ENCODE measurements at regions not wholly inside any gene's neighbourhood (a gene's known extent, or its start where the extent isn't known, plus 50 kb on each side); places are given as distances from the start of the nearest gene placed in this dataset.

- no peaks in the 10 kb centered on the region for H4K20me1 ChIP-seq (ENCODE audit: low read length)
- H3K36me3 ChIP-seq (ENCODE audit: low read depth, low read length) = no peaks in the 10 kb centered on the region
- ATAC-seq (no peak), DNase-seq (no peak)
- H3K4me2 ChIP-seq (ENCODE audit: low read length) = no peak overlapping the region
- H3K4me1 ChIP-seq (ENCODE audit: insufficient read depth, low read length) = no peaks in the 10 kb centered on the region
- no TSS peak for BruUV-seq (replicated peaks)
- ChIA-PET POLR2A (ENCODE audit: unreplicated experiment) (no interaction called here), CTCF (no interaction called here)
- TF ChIP-seq EZH2phosphoT487 (IDR thresholded peaks at IDR 0.05; ENCODE audit: borderline replicate concordance, low read length) = no peak
- TF ChIP-seq CTCF (conservative IDR thresholded peaks at IDR 0.05; ENCODE audit: low read depth, low read length) = no peak
- no peak for TF ChIP-seq EZH2 (IDR thresholded peaks at IDR 0.05; ENCODE audit: low read length, unreplicated experiment)
- intact Hi-C loops (cut with micrococcal nuclease) = no loop called here
- no peak overlapping the region for H2AFZ ChIP-seq (ENCODE audit: low read length)
- no peaks in the 10 kb centered on the region for H3K9me2 ChIP-seq (replicated peaks; ENCODE audit: low read length)
- H3K27me3 ChIP-seq (ENCODE audit: low read length) = no peaks in the 10 kb centered on the region
- no peaks in the 10 kb centered on the region for H3F3A ChIP-seq (ENCODE audit: low read length, unreplicated experiment)
- H3K9ac ChIP-seq (ENCODE audit: low read length) = no peak overlapping the region
- H3K9me3 ChIP-seq (ENCODE audit: low read length) = no peaks in the 10 kb centered on the region
- H3K79me2 ChIP-seq (ENCODE audit: low read length) = no peaks in the 10 kb centered on the region
- no peak overlapping the region for H3K27ac ChIP-seq (ENCODE audit: low read length)
- no peak overlapping the region for H3K4me3 ChIP-seq (ENCODE audit: low read length)
These were observed 1630.3 kb downstream of the RPA4 start for GRCh38 chrX:98514032-98514431.

- Histone ChIP-seq H3K27ac (ENCODE audit: low read length) (no peak overlapping the region), H4K20me1 (ENCODE audit: low read length) (no peaks in the 10 kb centered on the region), H3K4me3 (ENCODE audit: low read length) (no peak overlapping the region), H2AFZ (ENCODE audit: low read length) (no peak overlapping the region), H3K4me1 (ENCODE audit: insufficient read depth, low read length) (no peaks in the 10 kb centered on the region), H3K36me3 (ENCODE audit: low read depth, low read length) (no peaks in the 10 kb centered on the region), H3K79me2 (ENCODE audit: low read length) (no peaks in the 10 kb centered on the region), H3K9ac (ENCODE audit: low read length) (no peak overlapping the region), H3F3A (ENCODE audit: low read length, unreplicated experiment) (no peaks in the 10 kb centered on the region), H3K4me2 (ENCODE audit: low read length) (no peak overlapping the region), H3K9me2 (replicated peaks; ENCODE audit: low read length) (no peaks in the 10 kb centered on the region), H3K9me3 (ENCODE audit: low read length) (no peaks in the 10 kb centered on the region), H3K27me3 (ENCODE audit: low read length) (no peaks in the 10 kb centered on the region)
- intact Hi-C loops (cut with micrococcal nuclease) = no loop called here
- TF ChIP-seq EZH2phosphoT487 (IDR thresholded peaks at IDR 0.05; ENCODE audit: borderline replicate concordance, low read length) = no peak
- no peak for TF ChIP-seq EZH2 (IDR thresholded peaks at IDR 0.05; ENCODE audit: low read length, unreplicated experiment)
- no peak for TF ChIP-seq CTCF (conservative IDR thresholded peaks at IDR 0.05; ENCODE audit: low read depth, low read length)
- ChIA-PET POLR2A (ENCODE audit: unreplicated experiment) (no interaction called here), CTCF (no interaction called here)
- ATAC-seq (no peak), DNase-seq (no peak)
- no TSS peak for BruUV-seq (replicated peaks)
These were observed 1632.4 kb downstream of the RPA4 start for GRCh38 chrX:98516120-98516519.

GRCh38 chrX:98523026-98523425 is 1639.3 kb downstream of the RPA4 start:
- TF ChIP-seq CTCF (conservative IDR thresholded peaks at IDR 0.05; ENCODE audit: low read depth, low read length) = no peak
- no peak for TF ChIP-seq EZH2 (IDR thresholded peaks at IDR 0.05; ENCODE audit: low read length, unreplicated experiment)
- no peak for TF ChIP-seq EZH2phosphoT487 (IDR thresholded peaks at IDR 0.05; ENCODE audit: borderline replicate concordance, low read length)

More at GRCh38 chrX:98523026-98523425, 1639.3 kb downstream of the RPA4 start:
- Histone ChIP-seq H3K9me2 (replicated peaks; ENCODE audit: low read length) (no peaks in the 10 kb centered on the region), H3K79me2 (ENCODE audit: low read length) (no peaks in the 10 kb centered on the region), H3K27me3 (ENCODE audit: low read length) (no peaks in the 10 kb centered on the region), H3F3A (ENCODE audit: low read length, unreplicated experiment) (no peaks in the 10 kb centered on the region), H3K9ac (ENCODE audit: low read length) (no peak overlapping the region), H3K4me2 (ENCODE audit: low read length) (no peak overlapping the region), H3K27ac (ENCODE audit: low read length) (no peak overlapping the region), H3K36me3 (ENCODE audit: low read depth, low read length) (no peaks in the 10 kb centered on the region), H4K20me1 (ENCODE audit: low read length) (no peaks in the 10 kb centered on the region), H3K9me3 (ENCODE audit: low read length) (no peaks in the 10 kb centered on the region), H3K4me3 (ENCODE audit: low read length) (no peak overlapping the region), H2AFZ (ENCODE audit: low read length) (no peak overlapping the region), H3K4me1 (ENCODE audit: insufficient read depth, low read length) (no peaks in the 10 kb centered on the region)
- DNase-seq (no peak), ATAC-seq (no peak)
- no TSS peak for BruUV-seq (replicated peaks)
- intact Hi-C loops (cut with micrococcal nuclease) = no loop called here
- ChIA-PET POLR2A (ENCODE audit: unreplicated experiment) (no interaction called here), CTCF (no interaction called here)
